OCI-LY3 (cell line): ENCODE measurements at regions not wholly inside any gene's neighbourhood (a gene's known extent, or its start where the extent isn't known, plus 50 kb on each side); places are given as distances from the start of the nearest gene placed in this dataset.

ENCODE experiments used
- H2AFZ ChIP-seq: fragments of 200-600, 300-600 bp; shearing (Covaris generic); 2 replicates; pipeline ENCODE4 v1.6.0; 2014; ENCODE audit warnings: antibody characterized with exemption, low read depth, low read length
- H3K27ac ChIP-seq: fragments of 200-600, 300-600 bp; sonication (generic); 2 replicates; pipeline ENCODE4 v1.5.1; 2014; ENCODE audit warnings: mild to moderate bottlenecking, low read length, moderate library complexity, mixed read lengths
- H3K27me3 ChIP-seq: fragments of 200-600, 300-600 bp; sonication (generic); 2 replicates; pipeline ENCODE4 v1.6.1; 2014; ENCODE audit warnings: low read depth, low read length, mixed read lengths
- H3K36me3 ChIP-seq: fragments of 200-600, 300-600 bp; sonication (generic); replicated peaks from 2 replicates; pipeline ENCODE3; 2014; ENCODE audit warnings: low read depth, low read length, mixed read lengths
- H3K4me1 ChIP-seq: fragments of 300-600, 200-600 bp; sonication (generic); 2 replicates; pipeline ENCODE4 v1.6.1; 2014; ENCODE audit warnings: low read length, mixed read lengths
- H3K4me2 ChIP-seq: fragments of 200-600, 300-600 bp; sonication (generic); 2 replicates; pipeline ENCODE4 v1.6.1; 2014; ENCODE audit warnings: low read length, mixed read lengths
- H3K4me3 ChIP-seq: fragments of 300-600, 200-600 bp; sonication (generic); 2 replicates; pipeline ENCODE4 v1.5.1; 2014; ENCODE audit warnings: antibody characterized with exemption, mild to moderate bottlenecking, low read length, moderate library complexity
- H3K79me2 ChIP-seq: fragments of 300-600, 200-600 bp; shearing (Covaris generic); 2 replicates; pipeline ENCODE4 v1.6.1; 2014; ENCODE audit warnings: mild to moderate bottlenecking, low read length, mixed read lengths
- H3K9ac ChIP-seq: fragments of 300-600, 200-600 bp; shearing (Covaris generic); 2 replicates; pipeline ENCODE4 v1.6.0; 2014; ENCODE audit warnings: mild to moderate bottlenecking, low read length, moderate library complexity
- H3K9me3 ChIP-seq: fragments of 200-600, 300-600 bp; shearing (Covaris generic); 2 replicates; pipeline ENCODE4 v1.6.1; 2014; ENCODE audit warnings: low read length, mixed read lengths; ENCODE audit not compliant: insufficient read depth
- H4K20me1 ChIP-seq: fragments of 200-600, 300-600 bp; sonication (generic); 2 replicates; pipeline ENCODE4 v1.6.1; 2016; ENCODE audit warnings: low read length, mixed read lengths; ENCODE audit not compliant: insufficient read depth
- EZH2phosphoT487 ChIP-seq: fragments of 200-600 bp; shearing (Covaris generic); IDR thresholded peaks from 2 replicates; pipeline ENCODE4 v1.6.1; 2018; ENCODE audit warnings: antibody characterized with exemption, mixed run types, low read depth
- TF ChIP-seq, protein P1 (sequence below): fragments of 200-600, 300-600 bp; sonication (generic); IDR thresholded peaks from 2 replicates; pipeline ENCODE4 v1.5.1; 2014; ENCODE audit warnings: antibody characterized with exemption, low read length, low read depth

DNA sequence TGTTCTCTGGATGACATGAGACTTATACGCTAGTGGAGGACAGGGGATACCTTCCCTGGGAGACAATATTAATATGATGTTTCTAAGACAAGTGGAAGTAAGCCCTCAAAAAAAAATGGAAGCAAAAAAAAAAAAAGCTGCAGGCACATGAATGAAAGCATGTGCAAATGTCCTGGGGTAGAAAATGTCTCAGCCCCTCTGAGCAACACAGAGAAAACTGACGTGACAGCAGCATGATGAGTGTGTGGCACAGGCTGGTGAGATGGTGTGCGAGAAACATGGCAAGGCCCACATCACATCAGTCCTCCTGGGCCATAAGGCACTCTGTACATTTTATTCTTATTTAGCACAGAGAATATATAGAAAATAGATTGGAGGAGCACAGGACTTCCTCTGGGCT lies 254.7 kb upstream of the PFKP start:
- Histone ChIP-seq H3K4me3 (no peak overlapping the region), H3K9me3 (no peaks in the 10 kb centered on the region), H3K27me3 (peaks cover 2% of the 10 kb centered on the region; the same call in 1 of the 2 replicates), H3K4me2 (no peak overlapping the region), H2AFZ (no peak overlapping the region), H3K9ac (no peak overlapping the region), H4K20me1 (no peaks in the 10 kb centered on the region), H3K79me2 (no peaks in the 10 kb centered on the region), H3K27ac (no peak overlapping the region), H3K36me3 (no peaks in the 10 kb centered on the region), H3K4me1 (no peaks in the 10 kb centered on the region)
- no peak for TF ChIP-seq EZH2phosphoT487
- TF ChIP-seq, protein P1, sequence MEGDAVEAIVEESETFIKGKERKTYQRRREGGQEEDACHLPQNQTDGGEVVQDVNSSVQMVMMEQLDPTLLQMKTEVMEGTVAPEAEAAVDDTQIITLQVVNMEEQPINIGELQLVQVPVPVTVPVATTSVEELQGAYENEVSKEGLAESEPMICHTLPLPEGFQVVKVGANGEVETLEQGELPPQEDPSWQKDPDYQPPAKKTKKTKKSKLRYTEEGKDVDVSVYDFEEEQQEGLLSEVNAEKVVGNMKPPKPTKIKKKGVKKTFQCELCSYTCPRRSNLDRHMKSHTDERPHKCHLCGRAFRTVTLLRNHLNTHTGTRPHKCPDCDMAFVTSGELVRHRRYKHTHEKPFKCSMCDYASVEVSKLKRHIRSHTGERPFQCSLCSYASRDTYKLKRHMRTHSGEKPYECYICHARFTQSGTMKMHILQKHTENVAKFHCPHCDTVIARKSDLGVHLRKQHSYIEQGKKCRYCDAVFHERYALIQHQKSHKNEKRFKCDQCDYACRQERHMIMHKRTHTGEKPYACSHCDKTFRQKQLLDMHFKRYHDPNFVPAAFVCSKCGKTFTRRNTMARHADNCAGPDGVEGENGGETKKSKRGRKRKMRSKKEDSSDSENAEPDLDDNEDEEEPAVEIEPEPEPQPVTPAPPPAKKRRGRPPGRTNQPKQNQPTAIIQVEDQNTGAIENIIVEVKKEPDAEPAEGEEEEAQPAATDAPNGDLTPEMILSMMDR, result no peak

- H4K20me1 ChIP-seq, result no peaks in the 10 kb centered on the region
- no peak for TF ChIP-seq EZH2phosphoT487
- TF ChIP-seq, protein P1, result no peak
- no peak overlapping the region for H3K27ac ChIP-seq
- no peaks in the 10 kb centered on the region for H3K9me3 ChIP-seq
- H3K27me3 ChIP-seq, result no peaks in the 10 kb centered on the region
- no peaks in the 10 kb centered on the region for H3K4me1 ChIP-seq
- no peak overlapping the region for H3K4me2 ChIP-seq
- no peak overlapping the region for H3K9ac ChIP-seq
- H3K4me3 ChIP-seq, result no peak overlapping the region
- H3K36me3 ChIP-seq, result no peaks in the 10 kb centered on the region
- H3K79me2 ChIP-seq, result no peaks in the 10 kb centered on the region
- no peak overlapping the region for H2AFZ ChIP-seq
These were observed 267.2 kb upstream of the PFKP start for GRCh38 chr10:2800178-2800577.

- no peak overlapping the region for H3K27ac ChIP-seq
- H3K4me2 ChIP-seq, result no peak overlapping the region
These were observed 268.9 kb upstream of the PFKP start for GRCh38 chr10:2798336-2799022.

GRCh38 chr10:2791774-2792443 lies 275.4 kb upstream of the PFKP start:
- H3K9ac ChIP-seq, result no peak overlapping the region
- no peaks in the 10 kb centered on the region for H3K4me1 ChIP-seq
- no peak overlapping the region for H3K27ac ChIP-seq
- H3K9me3 ChIP-seq, result no peaks in the 10 kb centered on the region
- no peak for TF ChIP-seq EZH2phosphoT487
- TF ChIP-seq, protein P1, result no peak
- H3K36me3 ChIP-seq, result no peaks in the 10 kb centered on the region
- no peaks in the 10 kb centered on the region for H4K20me1 ChIP-seq
- no peak overlapping the region for H3K4me3 ChIP-seq
- no peak overlapping the region for H3K4me2 ChIP-seq
- H3K79me2 ChIP-seq, result no peaks in the 10 kb centered on the region
- no peaks in the 10 kb centered on the region; the same call in 1 of the 2 replicates for H3K27me3 ChIP-seq
- H2AFZ ChIP-seq, result no peak overlapping the region

More at GRCh38 chr10:2798336-2799022, 268.9 kb upstream of the PFKP start:
- H3K27me3 ChIP-seq, result no peaks in the 10 kb centered on the region
- H3K4me1 ChIP-seq, result no peaks in the 10 kb centered on the region
- H4K20me1 ChIP-seq, result no peaks in the 10 kb centered on the region
- no peak overlapping the region for H2AFZ ChIP-seq
- no peaks in the 10 kb centered on the region for H3K79me2 ChIP-seq
- H3K4me3 ChIP-seq, result no peak overlapping the region
- TF ChIP-seq, protein P1, result no peak
- TF ChIP-seq EZH2phosphoT487, result no peak
- H3K9me3 ChIP-seq, result no peaks in the 10 kb centered on the region
- no peak overlapping the region for H3K9ac ChIP-seq
- no peaks in the 10 kb centered on the region for H3K36me3 ChIP-seq
